GM18502 (cell line): ENCODE measurements at regions not wholly inside any gene's neighbourhood (a gene's known extent, or its start where the extent isn't known, plus 50 kb on each side); places are given as distances from the start of the nearest gene placed in this dataset.
"Not testable (repeated sequence)": the region's sequence is repeated elsewhere in the genome, so short reads cannot be mapped to it uniquely, and the experiment has no call there.

ENCODE experiments used
- ATAC-seq: cut with Tn5 transposase; IDR thresholded peaks from one replicate; pipeline ENCODE4 v1.9.1; 2021; ENCODE audit warnings: mild to moderate bottlenecking; ENCODE audit not compliant: unreplicated experiment, poor library complexity

GRCh38 chr9:67708109-67708508, 150.6 kb upstream of the ANKRD20A1 start:
- ATAC-seq = not testable (repeated sequence)

GRCh38 chr9:67711429-67711828, 147.3 kb upstream of the ANKRD20A1 start:
- not testable (repeated sequence) for ATAC-seq

GRCh38 chr9:67711931-67712330, 146.8 kb upstream of the ANKRD20A1 start:
- ATAC-seq = not testable (repeated sequence)

GRCh38 chr9:67712956-67713355, 145.8 kb upstream of the ANKRD20A1 start:
- not testable (repeated sequence) for ATAC-seq

GRCh38 chr9:67717830-67718388, 140.8 kb upstream of the ANKRD20A1 start:
- ATAC-seq = not testable (repeated sequence)

- not testable (repeated sequence) for ATAC-seq
Observed at GRCh38 chr9:67720491-67720890, 138.2 kb upstream of the ANKRD20A1 start.

GRCh38 chr9:67722460-67723090, 136.2 kb upstream of the ANKRD20A1 start:
- peak; percentile 86 for ATAC-seq

- ATAC-seq = not testable (repeated sequence)
Observed at GRCh38 chr9:67723185-67723584, 135.5 kb upstream of the ANKRD20A1 start.

GRCh38 chr9:67724885-67725284, 133.8 kb upstream of the ANKRD20A1 start:
- not testable (repeated sequence) for ATAC-seq

- ATAC-seq = peak; percentile 67
Observed at GRCh38 chr9:67726213-67726988, 132.3 kb upstream of the ANKRD20A1 start.

GRCh38 chr9:67763133-67763532, 95.6 kb upstream of the ANKRD20A1 start:
- ATAC-seq = not testable (repeated sequence)

- not testable (repeated sequence) for ATAC-seq
Observed at GRCh38 chr9:67771807-67772206, 86.9 kb upstream of the ANKRD20A1 start.

GRCh38 chr9:67800170-67800569, 58.6 kb upstream of the ANKRD20A1 start:
- not testable (repeated sequence) for ATAC-seq
